ENCODE measurements at regions not wholly inside any gene's neighbourhood (a gene's known extent, or its start where the extent isn't known, plus 50 kb on each side); places are given as distances from the start of the nearest gene placed in this dataset.
"Not testable (repeated sequence)": the region's sequence is repeated elsewhere in the genome, so short reads cannot be mapped to it uniquely, and the experiment has no call there.

- no peak for DNase-seq
These were observed 584.1 kb downstream of the TFAP2A start for GRCh38 chr6:9830808-9831207.

GRCh38 chr6:9825526-9825925 lies 589.3 kb downstream of the TFAP2A start:
- DNase-seq = no peak

- DNase-seq = not testable (repeated sequence)
These were observed 604.1 kb downstream of the TFAP2A start for GRCh38 chr6:9810727-9811126.

- DNase-seq = no peak
These were observed 604.6 kb downstream of the TFAP2A start for GRCh38 chr6:9810286-9810685.

- DNase-seq = no peak
These were observed 608.7 kb downstream of the TFAP2A start for GRCh38 chr6:9806195-9806594.

- DNase-seq = peak in 1 of 2 donors; percentile 7
These were observed 613.6 kb downstream of the TFAP2A start for GRCh38 chr6:9801249-9801754.

DNA sequence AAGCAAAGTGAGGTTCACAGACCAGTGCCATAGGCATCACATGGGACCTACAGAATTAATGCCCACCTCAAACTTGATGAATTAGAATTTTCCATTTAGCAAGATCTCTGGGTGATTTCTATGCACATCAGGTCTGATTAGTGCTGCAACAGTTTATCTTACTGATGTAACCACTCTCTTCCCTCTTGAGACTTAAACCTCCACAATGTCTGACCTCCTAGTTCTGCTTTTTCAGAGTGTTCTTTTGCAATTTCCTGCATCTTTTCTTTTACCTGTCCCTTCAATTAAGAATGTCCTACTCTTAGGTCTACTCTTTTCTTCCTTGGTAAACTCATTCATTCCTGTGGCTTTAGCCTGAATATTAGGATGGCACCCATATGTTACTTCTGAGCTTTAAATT lies 615.3 kb downstream of the TFAP2A start:
- DNase-seq = no peak

DNA sequence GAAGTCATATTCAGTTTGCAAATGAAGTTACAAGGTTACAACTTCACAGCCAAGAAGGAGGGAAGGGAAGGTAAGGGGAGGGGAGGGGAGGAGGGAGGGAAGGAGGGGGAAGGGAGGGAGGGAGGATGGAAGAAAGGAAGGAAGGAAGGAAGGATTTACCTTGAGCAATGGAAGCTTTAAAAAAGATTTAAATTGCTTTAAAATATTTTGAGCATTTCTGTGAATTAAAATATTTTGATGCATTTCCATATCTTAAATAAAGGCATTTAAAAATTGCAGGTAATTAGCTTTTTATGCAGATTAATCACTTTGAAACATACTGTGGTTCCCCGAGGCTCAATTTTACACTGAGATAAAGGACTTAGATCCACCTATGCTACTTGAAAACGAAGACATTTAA lies 618.0 kb downstream of the TFAP2A start:
- DNase-seq = no peak

DNA sequence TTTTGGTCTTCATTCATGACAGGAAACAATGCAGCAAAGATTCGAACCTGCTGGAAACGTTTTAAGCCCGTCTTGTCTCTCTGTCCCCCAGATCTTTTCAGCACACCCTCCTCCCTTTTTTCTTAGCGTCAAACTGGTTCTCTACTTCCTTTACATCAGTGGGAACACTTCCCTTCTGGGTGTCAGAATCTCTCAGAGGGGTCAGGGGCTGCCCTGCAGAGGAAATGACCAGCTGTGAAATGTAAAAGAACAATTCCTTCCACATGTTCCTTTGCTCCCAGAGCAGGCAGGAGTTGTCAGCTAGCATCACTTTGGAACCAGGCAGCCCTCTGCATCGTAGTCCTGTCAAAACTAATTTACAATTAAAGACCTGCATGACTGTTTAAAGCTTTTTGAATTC lies 619.0 kb downstream of the TFAP2A start:
- DNase-seq = no peak

DNA sequence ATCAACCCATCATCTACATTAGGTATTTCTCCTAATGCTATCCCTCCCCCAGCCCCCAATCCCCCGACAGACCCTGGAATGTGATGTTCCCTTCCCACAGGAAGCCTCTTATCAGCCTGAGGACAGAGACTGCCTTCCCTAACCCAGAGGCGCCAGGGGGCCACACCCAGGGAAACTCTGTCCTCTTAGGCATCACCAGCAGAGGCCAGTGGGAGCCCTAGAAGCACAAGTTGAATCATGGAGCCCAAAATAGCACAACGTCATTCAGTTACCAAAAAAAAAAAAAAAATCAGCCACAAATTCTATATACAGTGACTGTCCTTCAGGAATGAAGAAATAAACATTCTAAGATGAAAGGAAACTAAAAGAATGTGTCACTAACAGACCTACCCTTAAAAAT lies 625.7 kb downstream of the TFAP2A start:
- DNase-seq = no peak

GRCh38 chr6:9784786-9785185 lies 630.1 kb downstream of the TFAP2A start:
- DNase-seq = no peak

GRCh38 chr6:9783567-9783966 lies 631.3 kb downstream of the TFAP2A start:
- DNase-seq = no peak

GRCh38 chr6:9766240-9766915 lies 648.5 kb downstream of the TFAP2A start:
- no peak for DNase-seq

DNA sequence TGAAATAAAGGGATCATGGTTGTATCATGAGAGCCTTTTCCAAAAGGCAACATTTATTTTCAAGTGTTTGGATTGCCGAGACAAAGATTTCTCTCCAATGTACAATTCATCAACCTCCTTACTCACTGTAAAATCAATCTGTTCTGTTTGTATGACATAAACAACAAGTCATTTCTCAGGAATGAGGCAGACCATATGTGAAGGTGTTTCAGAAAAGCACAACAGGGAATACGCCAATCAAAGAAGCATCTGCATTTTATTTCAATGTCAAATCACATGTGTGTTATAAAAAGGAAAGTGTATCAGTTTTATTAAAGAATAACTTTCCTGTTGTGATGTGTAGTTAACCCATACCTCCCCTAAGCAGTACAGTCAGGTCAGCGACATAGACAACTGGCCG lies 653.7 kb downstream of the TFAP2A start:
- DNase-seq = no peak

DNA sequence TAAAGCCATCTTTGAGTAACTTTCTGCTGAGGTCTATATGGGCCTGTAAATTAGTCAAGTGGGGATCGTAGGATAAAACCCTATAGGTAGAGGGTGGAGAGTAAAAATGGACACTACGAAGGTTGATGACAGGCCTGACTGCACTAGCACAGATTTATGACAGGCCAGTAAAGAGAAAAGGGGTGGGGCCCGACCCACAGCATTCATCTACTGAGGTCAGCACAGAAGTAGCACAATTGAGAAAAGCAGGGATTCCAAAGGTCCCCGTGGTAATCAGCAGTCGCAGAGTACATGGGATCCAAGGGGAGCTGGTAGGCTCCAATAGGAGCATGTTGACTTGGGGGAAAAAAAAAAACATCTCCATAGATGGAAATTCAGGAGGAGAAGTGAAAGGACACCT lies 660.4 kb downstream of the TFAP2A start:
- no peak for DNase-seq

GRCh38 chr6:9745966-9746365 lies 668.9 kb downstream of the TFAP2A start:
- no peak for DNase-seq

- DNase-seq = no peak
These were observed 669.4 kb downstream of the TFAP2A start for GRCh38 chr6:9745476-9745875.

DNA sequence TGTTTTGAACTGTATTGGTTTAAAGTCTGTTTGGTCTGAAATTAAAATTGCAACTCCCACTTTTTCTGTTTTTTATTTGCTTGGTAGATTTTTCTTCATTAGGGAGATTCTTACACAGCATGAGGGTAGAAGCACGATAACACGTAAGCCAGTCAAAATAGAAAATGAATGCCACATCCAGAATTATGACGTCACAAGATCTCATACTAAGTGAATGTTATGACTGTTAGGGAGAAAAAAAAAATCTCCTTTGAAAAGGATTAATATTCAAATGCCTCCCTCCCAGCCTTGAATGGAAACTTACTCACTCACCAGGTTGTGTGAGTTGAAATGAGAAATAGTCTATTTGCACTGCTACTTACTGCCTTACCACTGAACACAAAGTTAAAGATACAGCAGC lies 670.8 kb downstream of the TFAP2A start:
- DNase-seq = no peak

DNA sequence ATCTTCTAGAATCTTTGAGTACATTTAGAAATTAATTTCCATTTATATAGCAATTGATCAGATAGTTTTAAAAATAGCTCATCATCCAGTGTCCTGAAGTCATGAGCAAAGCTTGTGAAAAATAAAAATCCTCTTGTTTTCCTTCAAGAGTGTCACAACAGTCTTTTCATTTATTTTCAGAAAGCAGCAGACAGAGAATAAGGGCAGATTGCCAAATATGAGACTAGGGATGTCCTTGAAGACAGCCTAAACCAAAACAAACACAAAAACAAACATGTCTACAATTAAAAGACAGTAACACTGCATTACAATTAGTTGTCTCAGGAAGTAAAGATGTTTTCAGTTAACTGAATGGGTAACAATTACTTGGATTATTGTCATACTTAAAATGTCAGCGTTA lies 682.8 kb downstream of the TFAP2A start:
- DNase-seq = no peak

- DNase-seq = not testable (repeated sequence)
These were observed 689.1 kb downstream of the TFAP2A start for GRCh38 chr6:9725776-9726175.

DNA sequence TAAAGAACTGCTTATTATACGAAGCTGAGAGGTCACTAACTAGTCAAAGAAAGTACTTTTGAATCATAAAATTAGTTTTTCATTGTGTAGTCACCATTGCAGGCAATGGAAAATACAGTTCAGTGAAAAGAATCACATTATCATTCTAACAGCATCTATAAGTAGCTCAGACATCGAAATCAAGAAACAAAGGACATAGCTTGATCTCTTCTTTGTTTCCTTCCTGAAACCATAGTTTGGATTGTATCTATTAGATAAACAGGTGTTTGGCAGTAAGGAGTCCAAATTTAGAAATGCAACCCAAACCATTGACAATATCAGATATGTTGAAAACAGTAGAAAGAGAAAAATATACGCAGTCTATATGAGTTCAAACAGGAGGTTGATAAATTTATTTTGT lies 697.3 kb downstream of the TFAP2A start:
- no peak for DNase-seq

- no peak for DNase-seq
These were observed 703.5 kb downstream of the TFAP2A start for GRCh38 chr6:9711365-9711764.

DNA sequence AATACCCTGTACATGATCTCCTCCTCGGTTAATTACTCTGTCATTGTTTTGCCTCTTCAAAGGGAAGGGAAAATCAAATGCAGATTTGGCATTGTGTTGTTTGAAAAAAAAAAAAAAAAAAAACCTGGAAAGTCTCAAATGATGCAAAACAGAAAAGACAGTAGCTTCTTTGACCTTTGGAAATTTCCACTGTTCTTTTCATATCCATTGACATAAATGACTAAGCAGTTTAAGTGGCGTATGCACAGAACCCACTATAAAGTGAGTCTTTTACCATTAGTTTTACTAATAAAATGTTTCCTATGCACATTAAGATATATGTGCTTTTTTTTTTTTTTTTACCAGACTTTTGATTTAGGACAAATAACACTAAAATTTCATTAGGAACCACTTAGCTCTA lies 704.3 kb downstream of the TFAP2A start:
- DNase-seq = no peak

- no peak for DNase-seq
These were observed 706.3 kb downstream of the TFAP2A start for GRCh38 chr6:9708600-9708999.

All from right lung (tissue), 2 donors.